ENCODE measurements at regions not wholly inside any gene's neighbourhood (a gene's known extent, or its start where the extent isn't known, plus 50 kb on each side); places are given as distances from the start of the nearest gene placed in this dataset.

GRCh38 chr12:114479831-114480230 is 73.9 kb upstream of the TBX5 start:
- Histone ChIP-seq H4K20me1 (ENCODE audit: control insufficient read depth, insufficient read depth, insufficient read length) (no peaks in the 10 kb centered on the region), H3K9me3 (ENCODE audit: control insufficient read depth, low read depth, low read length) (no peaks in the 10 kb centered on the region), H3K79me1 (ENCODE audit: insufficient read depth, low read depth, low read length, poor library complexity, severe bottlenecking) (no peaks in the 10 kb centered on the region), H3K4me1 (ENCODE audit: insufficient read depth, low read length) (no peaks in the 10 kb centered on the region; the same call in none of the 2 replicates), H4K91ac (ENCODE audit: insufficient read length, low read depth, low read length) (no peak overlapping the region), H3K4ac (ENCODE audit: low read depth, low read length) (no peak overlapping the region), H2AK5ac (ENCODE audit: insufficient read length, low read length) (no peak overlapping the region), H3K14ac (ENCODE audit: insufficient read depth, low read length) (no peak overlapping the region), H2BK120ac (ENCODE audit: low read depth, low read length, poor library complexity, severe bottlenecking) (no peak overlapping the region), H3K27ac (ENCODE audit: insufficient read length, low read depth, low read length) (no peak overlapping the region), H2BK12ac (ENCODE audit: insufficient read length, low read depth, low read length) (no peak overlapping the region), H3K23me2 (ENCODE audit: insufficient read length, low read depth, low read length, poor library complexity, severe bottlenecking) (peaks cover 14% of the 10 kb centered on the region), H4K5ac (ENCODE audit: insufficient read length, low read depth, low read length) (no peak overlapping the region), H3K4me2 (ENCODE audit: insufficient read depth, insufficient read length, low read length) (peak overlapping the region; percentile 86), H3K56ac (ENCODE audit: insufficient read length, low read depth, low read length) (no peak overlapping the region), H2BK5ac (ENCODE audit: insufficient read length, low read length) (no peak overlapping the region), H4K8ac (replicated peaks; ENCODE audit: insufficient read length, low read depth, low read length) (no peak overlapping the region), H3K27me3 (ENCODE audit: insufficient read depth, low read length) (peaks cover 35% of the 10 kb centered on the region), H3K18ac (ENCODE audit: insufficient read length, low read depth, low read length) (no peak overlapping the region), H3T11ph (ENCODE audit: low read length) (no peak overlapping the region), H3K9ac (ENCODE audit: extremely low read depth, insufficient read length, low read length) (no peak overlapping the region), H2BK15ac (ENCODE audit: low read depth, low read length) (no peak overlapping the region), H3K79me2 (ENCODE audit: insufficient read depth, low read length) (no peaks in the 10 kb centered on the region), H3K23ac (ENCODE audit: insufficient read length, low read depth, low read length) (no peak overlapping the region), H2BK20ac (ENCODE audit: low read depth, low read length, poor library complexity, severe bottlenecking) (no peak overlapping the region), H2AFZ (ENCODE audit: low read length) (peak overlapping the region; percentile 86)
- peak overlapping the region; percentile 71 to 90 for H3K4me3 Mint-ChIP-seq
- H3K27ac Mint-ChIP-seq: no peak overlapping the region
- H3K27me3 Mint-ChIP-seq (ENCODE audit: low read depth): peaks cover 87% of the 10 kb centered on the region
- DNase-seq: peak; percentile 72
- H3K36me3 Mint-ChIP-seq (ENCODE audit: insufficient read depth in 1 of 3, low read depth in 3 of 3): no peaks in the 10 kb centered on the region
- no peak for TF ChIP-seq CTCF (conservative IDR thresholded peaks at IDR 0.05)
- H3K9me3 Mint-ChIP-seq: no peaks in the 10 kb centered on the region; a peak in 2 of 5 replicates
- peaks cover 15 to 22% of the 10 kb centered on the region in 2 experiments for H3K4me1 Mint-ChIP-seq
- no CpG with 5 or more reads among the region's 22 CpGs for WGBS (ENCODE audit: extremely low coverage, insufficient read length, low lambda C conversion rate)

Measured in H9 (cell line).